Activated B cell treated with CpG ODN at 0.5 μM for 24 hours (primary cell): ENCODE measurements at regions not wholly inside any gene's neighbourhood (a gene's known extent, or its start where the extent isn't known, plus 50 kb on each side); places are given as distances from the start of the nearest gene placed in this dataset.

ENCODE experiments used
- ATAC-seq: fragments of 200-7000 bp; cut with Tn5 transposase; one replicate; pipeline ENCODE4 v1.10.0; 2021; ENCODE audit warnings: low read depth, mild to moderate bottlenecking, moderate library complexity
- CTCF ChIA-PET: fragments of 350-600 bp; sonication (Branson Sonifier 250); formaldehyde crosslinking; loops from one replicate; lab custom pipeline; 2021; ENCODE audit warnings: antibody characterized with exemption; lab: Charles Lee
- POLR2A ChIA-PET: fragments of 350-600 bp; sonication (Branson Sonifier 250); formaldehyde crosslinking; loops from one replicate; lab custom pipeline; 2021; ENCODE audit warnings: antibody characterized with exemption; lab: Charles Lee
- DNase-seq: peaks from one replicate; pipeline ENCODE4 v3.0.0; 2022
- H3K27ac Mint-ChIP-seq: one replicate; pipeline ENCODE4 v1.8.0; 2020; ENCODE audit warnings: mixed read lengths
- H3K27me3 Mint-ChIP-seq: one replicate; pipeline ENCODE4 v1.8.0; 2021; ENCODE audit warnings: mixed read lengths
- H3K36me3 Mint-ChIP-seq: one replicate; pipeline ENCODE4 v1.8.0; 2021; ENCODE audit warnings: low read depth, mixed read lengths
- H3K4me1 Mint-ChIP-seq: one replicate; pipeline ENCODE4 v1.8.0; 2021; ENCODE audit warnings: mixed read lengths
- H3K4me3 Mint-ChIP-seq: one replicate; pipeline ENCODE4 v1.8.0; 2020; ENCODE audit warnings: mild to moderate bottlenecking, mixed read lengths
- H3K9me3 Mint-ChIP-seq: one replicate; pipeline ENCODE4 v1.8.0; 2020; ENCODE audit warnings: mixed read lengths
- intact Hi-C: fragments of 100-400 bp; cut with micrococcal nuclease; formaldehyde crosslinking; loops from one replicate; pipeline ENCODE4 v1.15.1; 2024
- TF ChIP-seq, protein P1 (sequence below): fragments of 200-600 bp; IDR thresholded peaks from one replicate; pipeline ENCODE4 v1.8.0; 2022; ENCODE audit warnings: antibody characterized with exemption, mild to moderate bottlenecking

DNA sequence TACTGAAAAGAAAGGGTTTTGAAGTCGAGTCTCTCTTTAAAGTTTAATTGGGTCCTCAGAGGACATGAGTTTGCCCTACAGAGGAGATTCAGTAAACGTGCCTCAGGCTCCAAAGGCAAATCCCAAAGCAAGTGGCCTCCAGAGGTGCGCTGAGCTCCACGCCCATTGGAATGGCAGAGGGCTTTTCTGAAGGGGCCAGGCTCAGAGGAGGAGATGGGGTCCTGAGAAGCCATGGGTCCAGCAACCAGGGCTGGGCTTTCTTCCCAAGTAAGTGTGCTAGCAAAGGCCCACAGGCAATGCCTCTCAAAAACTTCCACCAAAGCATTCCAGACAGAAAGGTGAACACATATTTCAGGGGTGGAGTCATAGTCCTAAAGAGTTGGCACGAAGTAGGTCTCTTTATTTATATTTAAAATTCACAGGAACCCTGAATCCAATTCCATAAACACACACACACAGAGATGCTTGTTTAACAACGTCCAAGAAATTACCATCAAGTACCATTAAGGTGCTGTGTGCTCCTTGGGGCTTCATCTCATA is 93.0 kb upstream of the SH3BP4 start:
- Mint-ChIP-seq H3K27ac (no peak overlapping the region), H3K4me3 (no peak overlapping the region), H3K9me3 (no peaks in the 10 kb centered on the region), H3K27me3 (peaks cover 6% of the 10 kb centered on the region), H3K36me3 (no peaks in the 10 kb centered on the region), H3K4me1 (no peaks in the 10 kb centered on the region)
- TF ChIP-seq, protein P1, sequence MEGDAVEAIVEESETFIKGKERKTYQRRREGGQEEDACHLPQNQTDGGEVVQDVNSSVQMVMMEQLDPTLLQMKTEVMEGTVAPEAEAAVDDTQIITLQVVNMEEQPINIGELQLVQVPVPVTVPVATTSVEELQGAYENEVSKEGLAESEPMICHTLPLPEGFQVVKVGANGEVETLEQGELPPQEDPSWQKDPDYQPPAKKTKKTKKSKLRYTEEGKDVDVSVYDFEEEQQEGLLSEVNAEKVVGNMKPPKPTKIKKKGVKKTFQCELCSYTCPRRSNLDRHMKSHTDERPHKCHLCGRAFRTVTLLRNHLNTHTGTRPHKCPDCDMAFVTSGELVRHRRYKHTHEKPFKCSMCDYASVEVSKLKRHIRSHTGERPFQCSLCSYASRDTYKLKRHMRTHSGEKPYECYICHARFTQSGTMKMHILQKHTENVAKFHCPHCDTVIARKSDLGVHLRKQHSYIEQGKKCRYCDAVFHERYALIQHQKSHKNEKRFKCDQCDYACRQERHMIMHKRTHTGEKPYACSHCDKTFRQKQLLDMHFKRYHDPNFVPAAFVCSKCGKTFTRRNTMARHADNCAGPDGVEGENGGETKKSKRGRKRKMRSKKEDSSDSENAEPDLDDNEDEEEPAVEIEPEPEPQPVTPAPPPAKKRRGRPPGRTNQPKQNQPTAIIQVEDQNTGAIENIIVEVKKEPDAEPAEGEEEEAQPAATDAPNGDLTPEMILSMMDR, result no peak
- POLR2A ChIA-PET, result no interaction called here
- CTCF ChIA-PET, result no interaction called here
- ATAC-seq (no peak), DNase-seq (no peak)
- intact Hi-C loops, result no loop called here

- Mint-ChIP-seq H3K27ac (no peak overlapping the region), H3K36me3 (no peaks in the 10 kb centered on the region), H3K27me3 (peaks cover 6% of the 10 kb centered on the region), H3K9me3 (no peaks in the 10 kb centered on the region), H3K4me1 (no peaks in the 10 kb centered on the region), H3K4me3 (no peak overlapping the region)
- TF ChIP-seq, protein P1, result no peak
- POLR2A ChIA-PET, result no interaction called here
- DNase-seq (no peak), ATAC-seq (no peak)
- intact Hi-C loops, result no loop called here
- CTCF ChIA-PET, result no interaction called here
These were observed 93.7 kb upstream of the SH3BP4 start for GRCh38 chr2:234858145-234858544.

DNA sequence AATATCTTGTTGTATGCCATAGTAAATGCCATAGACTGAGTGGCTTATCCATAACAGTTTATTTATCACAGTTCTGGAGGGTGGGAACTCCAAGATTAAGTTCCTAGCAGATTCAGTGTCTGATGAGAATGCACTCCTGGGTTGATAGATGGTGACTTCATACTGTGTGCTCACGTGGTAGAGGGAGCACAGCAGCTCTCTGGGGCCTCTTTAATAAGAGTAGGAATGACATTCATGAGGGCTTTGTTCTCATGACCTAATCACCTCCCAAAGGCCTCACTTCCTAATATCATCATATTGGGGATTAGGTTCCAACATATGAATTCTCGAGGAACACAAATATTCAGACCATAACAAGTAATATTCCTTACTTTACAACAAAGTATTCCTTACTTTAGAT is 98.1 kb upstream of the SH3BP4 start:
- Mint-ChIP-seq H3K4me3 (no peak overlapping the region), H3K4me1 (peaks cover 2% of the 10 kb centered on the region), H3K27ac (no peak overlapping the region), H3K27me3 (peaks cover 9% of the 10 kb centered on the region), H3K36me3 (no peaks in the 10 kb centered on the region), H3K9me3 (peaks cover 2% of the 10 kb centered on the region)
- intact Hi-C loops, result no loop called here
- DNase-seq (no peak), ATAC-seq (no peak)
- TF ChIP-seq, protein P1, result no peak
- ChIA-PET POLR2A (no interaction called here), CTCF (no interaction called here)

GRCh38 chr2:234852941-234853340 is 98.9 kb upstream of the SH3BP4 start:
- Mint-ChIP-seq H3K27ac (no peak overlapping the region), H3K4me1 (peaks cover 2% of the 10 kb centered on the region), H3K4me3 (no peak overlapping the region), H3K9me3 (peaks cover 2% of the 10 kb centered on the region), H3K27me3 (peaks cover 9% of the 10 kb centered on the region), H3K36me3 (no peaks in the 10 kb centered on the region)
- DNase-seq (no peak), ATAC-seq (no peak)
- intact Hi-C loops, result no loop called here
- ChIA-PET CTCF (no interaction called here), POLR2A (no interaction called here)
- TF ChIP-seq, protein P1, result no peak

GRCh38 chr2:234852035-234852434 is 99.8 kb upstream of the SH3BP4 start:
- Mint-ChIP-seq H3K4me3 (no peak overlapping the region), H3K9me3 (peaks cover 2% of the 10 kb centered on the region), H3K27ac (no peak overlapping the region), H3K4me1 (peaks cover 2% of the 10 kb centered on the region), H3K27me3 (peaks cover 9% of the 10 kb centered on the region), H3K36me3 (no peaks in the 10 kb centered on the region)
- POLR2A ChIA-PET, result no interaction called here
- no peak for ATAC-seq
- CTCF ChIA-PET, result no interaction called here
- TF ChIP-seq, protein P1, result no peak
- no peak for DNase-seq
- intact Hi-C loops, result no loop called here
